ENCODE measurements at regions not wholly inside any gene's neighbourhood (a gene's known extent, or its start where the extent isn't known, plus 50 kb on each side); places are given as distances from the start of the nearest gene placed in this dataset.
"Not testable (repeated sequence)": the region's sequence is repeated elsewhere in the genome, so short reads cannot be mapped to it uniquely, and the experiment has no call there.

- no peak for DNase-seq (ENCODE audit: low read depth in 2 of 2)
These were observed 1305.6 kb downstream of the CDH11 start for GRCh38 chr16:63816276-63816675.

DNA sequence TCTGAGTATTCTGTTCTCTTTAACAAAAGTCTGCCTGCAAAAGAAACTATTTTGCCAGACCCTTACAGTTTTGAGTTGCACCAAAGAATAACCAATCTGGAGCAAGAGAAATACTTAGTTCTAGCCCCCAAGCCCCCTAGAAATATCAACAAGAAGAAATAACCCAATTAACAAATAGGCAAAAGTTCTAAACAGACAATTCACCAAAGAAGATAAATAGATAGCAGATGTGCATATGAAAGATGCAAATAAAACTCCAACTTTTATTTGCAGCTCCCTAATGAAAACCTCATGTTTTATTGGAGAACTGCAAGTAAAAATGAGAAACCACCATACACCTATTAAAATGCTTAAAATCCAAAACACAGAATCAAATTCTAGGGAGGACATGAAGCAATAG, 1308.0 kb downstream of the CDH11 start:
- no peak for DNase-seq (ENCODE audit: low read depth in 2 of 2)

DNA sequence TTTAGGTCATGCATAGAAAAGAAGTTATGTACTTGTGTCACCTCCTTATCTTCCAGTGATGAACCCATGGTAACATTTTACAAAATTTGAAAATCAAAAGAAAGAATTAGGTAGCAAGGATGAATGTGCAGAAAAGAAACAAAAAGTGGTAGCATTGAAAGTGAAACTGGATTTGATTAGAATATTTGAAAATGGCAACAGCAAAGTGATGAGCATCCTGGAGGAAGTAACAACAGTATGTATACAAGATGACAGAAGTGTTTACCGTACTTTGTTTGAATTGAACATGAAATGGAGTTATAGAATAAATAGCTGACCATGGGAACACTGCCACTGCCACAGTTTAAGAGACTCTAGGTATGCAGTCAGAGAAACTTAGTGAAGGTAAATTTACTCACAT, 1313.1 kb downstream of the CDH11 start:
- no peak for DNase-seq (ENCODE audit: low read depth in 2 of 2)

- DNase-seq (ENCODE audit: low read depth in 2 of 2) = no peak
These were observed 1314.9 kb downstream of the CDH11 start for GRCh38 chr16:63806794-63807506.

GRCh38 chr16:63804126-63804525, 1317.7 kb downstream of the CDH11 start:
- DNase-seq (ENCODE audit: low read depth in 2 of 2) = no peak

DNA sequence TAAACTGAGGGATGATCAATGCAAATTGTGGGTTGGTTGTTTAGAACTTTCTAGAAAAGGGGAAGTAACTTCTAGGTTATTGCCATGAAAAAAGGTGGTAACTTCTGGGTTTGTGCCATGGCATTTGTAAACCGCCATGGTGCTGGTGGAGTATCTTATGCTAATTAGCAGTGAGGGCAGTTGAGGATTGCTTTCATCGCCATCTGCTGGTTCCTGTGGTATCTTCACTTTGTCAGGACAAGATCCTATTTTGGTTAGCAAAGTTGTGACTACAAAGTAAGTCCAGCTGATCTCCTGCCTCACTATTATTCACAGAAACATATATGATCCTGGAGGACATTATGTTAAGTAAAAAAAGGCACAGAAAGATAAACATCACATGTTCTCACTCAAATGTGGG, 1332.3 kb downstream of the CDH11 start:
- DNase-seq (ENCODE audit: low read depth in 2 of 2) = no peak

- no peak for DNase-seq (ENCODE audit: low read depth in 2 of 2)
These were observed 1334.8 kb downstream of the CDH11 start for GRCh38 chr16:63787014-63787413.

DNA sequence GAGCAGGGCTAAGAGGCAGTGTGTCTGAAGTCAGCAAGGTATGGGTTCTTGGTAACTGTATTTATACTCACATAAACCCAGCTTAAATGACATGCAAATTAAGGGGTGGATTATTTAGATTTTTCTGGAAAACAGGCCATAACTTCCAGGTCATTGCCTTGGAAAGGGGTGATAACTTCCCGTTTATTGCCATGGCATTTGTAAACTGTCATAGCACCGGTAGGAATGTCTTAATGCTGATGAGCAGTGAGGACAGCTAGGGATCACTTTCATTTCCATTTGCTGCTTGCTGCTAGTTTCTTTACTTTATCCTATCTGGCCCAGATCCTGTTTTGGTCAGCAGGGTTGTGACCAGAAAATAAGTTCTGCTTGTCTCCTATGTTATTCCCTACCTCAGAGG, 1336.7 kb downstream of the CDH11 start:
- DNase-seq (ENCODE audit: low read depth in 2 of 2) = no peak

DNA sequence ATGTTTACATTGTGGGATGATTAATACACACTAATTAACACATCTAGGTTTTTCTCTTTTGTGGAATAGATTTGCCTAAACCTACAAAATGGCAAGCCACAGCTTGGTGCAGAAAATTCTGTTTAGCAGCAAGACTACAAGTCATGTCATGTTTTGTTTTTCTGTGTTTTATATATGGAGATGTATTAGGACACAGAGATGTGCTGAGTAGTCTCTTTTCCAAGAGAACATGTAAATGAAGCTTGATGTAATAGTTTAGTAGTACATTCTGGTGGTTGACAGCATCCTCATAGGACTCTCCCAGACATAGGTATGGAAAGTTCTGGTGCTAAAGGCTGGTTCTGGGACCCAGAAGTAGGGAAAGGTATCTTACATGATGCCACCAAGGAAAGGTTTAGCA, 1345.4 kb downstream of the CDH11 start:
- no peak for DNase-seq (ENCODE audit: low read depth in 2 of 2)

GRCh38 chr16:63776034-63776433, 1345.8 kb downstream of the CDH11 start:
- DNase-seq (ENCODE audit: low read depth in 2 of 2) = no peak

DNA sequence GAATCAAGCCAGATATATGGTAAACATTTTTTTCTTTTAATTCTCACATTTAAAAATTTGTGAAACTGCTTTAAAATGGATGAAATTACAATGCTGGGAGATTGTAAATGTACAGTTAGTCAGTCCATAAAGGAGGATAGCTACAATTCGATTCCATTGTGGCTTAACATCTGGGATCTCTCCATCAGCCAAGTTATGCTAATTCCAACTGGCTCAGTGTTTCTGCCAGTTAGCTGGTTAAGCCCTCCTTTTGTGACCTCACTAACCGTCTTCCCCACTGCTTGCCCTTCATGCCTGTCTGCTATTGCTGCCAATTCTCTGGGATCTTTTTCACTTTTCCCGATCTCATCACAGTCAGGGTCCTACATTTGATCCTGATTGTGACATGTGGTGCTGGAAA, 1347.6 kb downstream of the CDH11 start:
- DNase-seq (ENCODE audit: low read depth in 2 of 2) = no peak

- DNase-seq (ENCODE audit: low read depth in 2 of 2) = no peak
These were observed 1352.7 kb downstream of the CDH11 start for GRCh38 chr16:63769211-63769610.

- DNase-seq (ENCODE audit: low read depth in 2 of 2) = not testable (repeated sequence)
These were observed 1361.6 kb downstream of the CDH11 start for GRCh38 chr16:63760246-63760645.

GRCh38 chr16:63752347-63752746, 1369.5 kb downstream of the CDH11 start:
- no peak for DNase-seq (ENCODE audit: low read depth in 2 of 2)

DNA sequence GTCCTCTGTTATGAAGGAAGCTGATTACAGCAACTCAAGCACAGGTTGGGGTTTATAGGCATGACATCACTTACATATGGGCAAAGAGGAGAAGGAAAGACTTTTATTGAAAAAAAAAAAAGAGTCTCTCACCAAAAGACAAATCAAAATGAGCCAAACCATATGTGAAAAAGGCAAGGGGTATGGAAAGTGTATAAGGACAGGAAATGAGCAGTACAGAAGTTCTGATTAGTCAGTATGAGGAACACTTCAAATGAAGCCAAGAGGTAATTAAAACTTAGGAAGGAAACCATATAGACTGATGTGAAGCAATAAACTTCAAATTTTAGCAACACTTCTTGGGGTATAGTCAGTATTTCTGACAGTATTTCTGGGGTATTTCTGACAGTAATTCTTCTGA, 1372.6 kb downstream of the CDH11 start:
- DNase-seq (ENCODE audit: low read depth in 2 of 2) = no peak

GRCh38 chr16:63745456-63745855, 1376.4 kb downstream of the CDH11 start:
- no peak for DNase-seq (ENCODE audit: low read depth in 2 of 2)

DNA sequence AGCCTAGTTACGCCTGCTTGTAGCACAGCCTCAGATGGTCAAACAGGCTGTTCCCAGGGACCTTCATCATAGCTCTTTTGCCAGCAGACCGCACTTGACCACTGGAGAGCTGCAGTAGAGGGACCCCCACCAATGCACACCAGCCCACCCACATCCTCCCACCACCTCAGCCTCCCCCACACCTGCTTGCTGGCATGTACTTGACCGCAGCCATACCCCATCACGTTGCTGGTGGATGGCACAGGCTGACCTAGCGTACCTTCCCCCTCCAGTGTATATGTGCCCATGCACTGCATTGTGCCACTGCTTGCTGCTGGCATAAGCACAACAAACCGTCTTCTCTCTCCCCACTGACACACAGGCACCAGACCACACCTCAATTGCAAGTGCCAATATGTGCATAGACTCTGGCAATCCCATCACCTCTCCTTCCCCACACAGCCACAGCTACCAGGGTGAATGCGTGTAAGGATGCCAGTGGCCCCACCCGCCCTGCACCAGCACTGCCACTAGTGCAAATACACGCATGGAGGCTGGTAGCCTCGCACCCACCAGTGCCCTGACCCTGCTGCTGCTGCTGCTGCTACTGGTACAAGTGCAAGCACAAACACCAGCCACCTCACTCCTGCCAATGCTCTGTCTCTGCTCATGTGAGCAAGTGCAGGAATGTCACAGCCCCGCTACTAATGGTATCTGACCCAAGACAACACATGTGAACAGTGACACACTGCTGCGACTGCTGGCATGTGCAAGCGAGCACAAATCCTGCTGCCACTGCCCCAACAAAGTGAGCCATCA, 1377.6 kb downstream of the CDH11 start:
- DNase-seq (ENCODE audit: low read depth in 2 of 2) = no peak

DNA sequence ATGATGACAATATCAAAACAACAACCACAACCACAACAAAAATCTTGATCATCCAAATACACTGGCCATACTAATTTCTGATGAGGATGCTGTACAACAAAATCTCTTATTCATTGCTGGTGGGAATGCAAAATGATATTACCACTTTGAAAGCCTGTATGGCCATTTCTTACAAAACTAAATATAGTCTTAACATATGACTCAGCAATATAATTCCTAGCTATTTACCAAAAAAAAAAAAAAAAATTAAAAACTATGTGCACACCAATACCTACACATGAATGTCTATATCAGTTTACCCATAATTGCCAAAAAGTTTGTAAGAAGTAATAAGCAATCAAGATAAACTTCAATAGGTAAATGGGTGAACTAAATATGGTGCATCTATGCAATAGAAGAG, 1379.7 kb downstream of the CDH11 start:
- no peak for DNase-seq (ENCODE audit: low read depth in 2 of 2)

GRCh38 chr16:63737633-63738032, 1384.2 kb downstream of the CDH11 start:
- DNase-seq (ENCODE audit: low read depth in 2 of 2) = no peak

- DNase-seq (ENCODE audit: low read depth in 2 of 2) = no peak
These were observed 1386.4 kb downstream of the CDH11 start for GRCh38 chr16:63735456-63735855.

- no peak for DNase-seq (ENCODE audit: low read depth in 2 of 2)
These were observed 1401.0 kb downstream of the CDH11 start for GRCh38 chr16:63720848-63721247.

DNA sequence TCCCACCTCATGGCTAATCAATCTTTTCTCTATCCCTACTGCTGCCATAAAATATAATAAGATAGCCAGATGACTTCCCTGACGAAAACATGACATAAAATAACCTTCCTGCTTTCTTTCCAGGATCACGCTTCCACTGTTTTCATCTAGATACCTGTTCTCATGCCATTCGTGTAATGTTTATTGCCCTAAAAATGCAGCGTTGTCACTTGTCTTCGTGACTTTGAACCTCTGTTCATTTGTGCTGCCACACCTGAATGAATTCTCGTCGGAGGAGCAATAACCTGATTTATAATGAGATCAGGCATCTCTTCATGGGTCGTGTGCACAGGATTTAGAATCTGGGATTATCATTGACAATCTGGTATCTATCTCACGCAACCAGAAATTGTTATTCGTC, 1401.9 kb downstream of the CDH11 start:
- DNase-seq (ENCODE audit: low read depth in 2 of 2) = no peak

GRCh38 chr16:63717806-63718205, 1404.1 kb downstream of the CDH11 start:
- no peak for DNase-seq (ENCODE audit: low read depth in 2 of 2)

Measured in stimulated activated CD4-positive, alpha-beta T cell treated with anti-CD3 and anti-CD28 coated beads, Interleukin-4, amount 100 ng/mL, for 48 hours (primary cell).